ENCODE measurements at regions not wholly inside any gene's neighbourhood (a gene's known extent, or its start where the extent isn't known, plus 50 kb on each side); places are given as distances from the start of the nearest gene placed in this dataset.

GRCh38 chr18:22667616-22668422, 250.1 kb upstream of the CTAGE1 start:
- H3K4me1 ChIP-seq, result no peaks in the 10 kb centered on the region
- H3K27ac ChIP-seq, result no peak overlapping the region
- intact Hi-C loops (cut with DNase I), result no loop called here

GRCh38 chr18:22668496-22668895, 250.8 kb upstream of the CTAGE1 start:
- no peaks in the 10 kb centered on the region for H3K27me3 ChIP-seq (ENCODE audit: insufficient read depth in 3 of 3, low read length in 2 of 3)
- no peaks in the 10 kb centered on the region for H3K4me1 ChIP-seq
- peaks cover 9% of the 10 kb centered on the region for H3K9me3 ChIP-seq
- DNase-seq, result no peak
- no peak overlapping the region for H3K4me3 ChIP-seq
- WGBS, 3 donors, result 77 to 89% (median 88%) methylated on average over 2 of the region's 2 CpGs
- TF ChIP-seq CTCF (IDR thresholded peaks at IDR 0.05), result no peak
- no peaks in the 10 kb centered on the region for H3K36me3 ChIP-seq (ENCODE audit: insufficient read depth in 1 of 2, low read depth in 1 of 2)
- H3K27ac ChIP-seq, result no peak overlapping the region
- ATAC-seq, result no peak
- intact Hi-C loops (cut with DNase I), result no loop called here

More at GRCh38 chr18:22667616-22668422, 250.1 kb upstream of the CTAGE1 start:
- Histone ChIP-seq H3K36me3 (ENCODE audit: insufficient read depth in 1 of 2, low read depth in 1 of 2) (no peaks in the 10 kb centered on the region), H3K4me3 (no peak overlapping the region), H3K27me3 (ENCODE audit: insufficient read depth in 3 of 3, low read length in 2 of 3) (no peaks in the 10 kb centered on the region), H3K9me3 (peaks cover 9% of the 10 kb centered on the region)
- TF ChIP-seq CTCF (IDR thresholded peaks at IDR 0.05), result no peak
- DNase-seq (no peak), ATAC-seq (no peak)
- WGBS, 3 donors, result 76 to 85% (median 81%) methylated on average over 8 of the region's 8 CpGs

- DNase-seq (no peak), ATAC-seq (no peak)
- intact Hi-C loops (cut with DNase I), result no loop called here
- H3K27me3 ChIP-seq (ENCODE audit: insufficient read depth in 3 of 3, low read length in 2 of 3), result no peaks in the 10 kb centered on the region
- no peaks in the 10 kb centered on the region for H3K9me3 ChIP-seq
- TF ChIP-seq CTCF (IDR thresholded peaks at IDR 0.05), result no peak
- WGBS, 3 donors, result 64 to 78% (median 72%) methylated on average over 1 of the region's 1 CpG
- H3K4me3 ChIP-seq, result no peak overlapping the region
- H3K27ac ChIP-seq, result no peak overlapping the region
- H3K36me3 ChIP-seq (ENCODE audit: insufficient read depth in 1 of 2, low read depth in 1 of 2), result no peaks in the 10 kb centered on the region
- no peaks in the 10 kb centered on the region for H3K4me1 ChIP-seq
Observed at GRCh38 chr18:22670914-22671313, 253.2 kb upstream of the CTAGE1 start.

GRCh38 chr18:22673182-22673862, 255.6 kb upstream of the CTAGE1 start:
- TF ChIP-seq CTCF (IDR thresholded peaks at IDR 0.05), result no peak
- H3K4me1 ChIP-seq, result no peaks in the 10 kb centered on the region
- H3K27me3 ChIP-seq (ENCODE audit: insufficient read depth in 3 of 3, low read length in 2 of 3), result peaks cover 0 to 4% (median 0%) of the 10 kb centered on the region in 3 donors
- no peaks in the 10 kb centered on the region for H3K9me3 ChIP-seq
- WGBS, 3 donors, result 46 to 82% (median 52%) methylated on average over 3 of the region's 3 CpGs
- ATAC-seq, result no peak
- intact Hi-C loops (cut with DNase I), result no loop called here
- no peak overlapping the region for H3K27ac ChIP-seq
- no peak overlapping the region for H3K4me3 ChIP-seq
- DNase-seq, result no peak
- no peaks in the 10 kb centered on the region for H3K36me3 ChIP-seq (ENCODE audit: insufficient read depth in 1 of 2, low read depth in 1 of 2)

Measured in psoas muscle (tissue), 7 donors.